IMR-90 (cell line): ENCODE measurements at regions not wholly inside any gene's neighbourhood (a gene's known extent, or its start where the extent isn't known, plus 50 kb on each side); places are given as distances from the start of the nearest gene placed in this dataset.

Experiments used
- ATAC-seq: fragments of 200-7000 bp; cut with Tn5 transposase; 2 replicates; pipeline ENCODE4 v1.9.1; 2020; ENCODE audit warnings: low read depth, mild to moderate bottlenecking, moderate library complexity
- BruUV-seq: library from RNA; stranded (reverse); fragments of 400-500 nt; replicated peaks from 2 replicates; lab custom pipeline; 2021; lab: Mats Ljungman, UMichigan
- CTCF ChIA-PET: fragments of 300-600 bp; formaldehyde crosslinking; extraction: SDS; loops from one replicate; lab custom pipeline; 2021; ENCODE audit warnings: antibody characterized with exemption; lab: Yijun Ruan, JAX
- POLR2A ChIA-PET: fragments of 300-600 bp; sonication (Branson Sonifier 250); formaldehyde crosslinking; loops from one replicate; lab custom pipeline; 2022; ENCODE audit warnings: antibody characterized with exemption; ENCODE audit not compliant: unreplicated experiment; lab: Charles Lee
- DNase-seq: peaks from one replicate; pipeline ENCODE4 v3.0.0; 2013
- H2AFZ ChIP-seq: replicated peaks from 2 replicates; pipeline ENCODE3; 2013; ENCODE audit warnings: low read length, mild to moderate bottlenecking; ENCODE audit not compliant: poor library complexity
- H2AK5ac ChIP-seq: 2 replicates; pipeline ENCODE4 v1.6.1; 2013; ENCODE audit warnings: low read depth, low read length, inconsistent platforms
- H2AK9ac ChIP-seq: replicated peaks from 2 replicates; pipeline ENCODE3; 2013; ENCODE audit warnings: mild to moderate bottlenecking, low read depth, low read length, moderate library complexity; ENCODE audit not compliant: poor library complexity
- H2BK120ac ChIP-seq: 2 replicates; pipeline ENCODE4 v1.6.1; 2013; ENCODE audit warnings: low read depth, low read length, inconsistent platforms
- H2BK15ac ChIP-seq: 3 replicates; pipeline ENCODE4 v1.6.1; 2013; ENCODE audit warnings: low read depth, low read length, inconsistent platforms
- H2BK20ac ChIP-seq: 2 replicates; pipeline ENCODE4 v1.6.1; 2013; ENCODE audit warnings: low read depth, mild to moderate bottlenecking, inconsistent platforms, low read length, moderate library complexity
- H2BK5ac ChIP-seq: 2 replicates; pipeline ENCODE4 v1.6.1; 2013; ENCODE audit warnings: mild to moderate bottlenecking, low read depth, low read length, inconsistent platforms; ENCODE audit not compliant: poor library complexity, severe bottlenecking
- H3K14ac ChIP-seq: replicated peaks from 2 replicates; pipeline ENCODE4 v1.6.1; 2013; ENCODE audit warnings: low read depth, low read length, inconsistent platforms
- H3K18ac ChIP-seq: 2 replicates; pipeline ENCODE4 v1.6.1; 2013; ENCODE audit warnings: low read depth, low read length, control low read depth
- H3K23ac ChIP-seq: 2 replicates; pipeline ENCODE4 v1.6.1; 2013; ENCODE audit warnings: low read depth, low read length, inconsistent platforms
- H3K27ac ChIP-seq: 2 replicates; pipeline ENCODE4 v1.5.1; 2013; ENCODE audit warnings: mild to moderate bottlenecking, control low read depth, low read length; ENCODE audit not compliant: insufficient read depth
- H3K27me3 ChIP-seq: 2 replicates; pipeline ENCODE4 v1.6.1; 2013; ENCODE audit warnings: low read length; ENCODE audit not compliant: control insufficient read depth, insufficient read depth
- H3K36me3 ChIP-seq: 2 replicates; pipeline ENCODE4 v1.6.1; 2013; ENCODE audit warnings: low read length, mixed read lengths; ENCODE audit not compliant: control insufficient read depth, insufficient read depth
- H3K4ac ChIP-seq: 2 replicates; pipeline ENCODE4 v1.6.1; 2013; ENCODE audit warnings: low read depth, low read length, inconsistent platforms
- H3K4me1 ChIP-seq: 2 replicates; pipeline ENCODE4 v1.6.1; 2013; ENCODE audit warnings: low read length, mixed read lengths; ENCODE audit not compliant: control insufficient read depth, insufficient read depth
- H3K4me2 ChIP-seq: 2 replicates; pipeline ENCODE4 v1.6.1; 2013; ENCODE audit warnings: low read depth, mild to moderate bottlenecking, control low read depth, low read length, moderate library complexity
- H3K4me3 ChIP-seq: 2 replicates; pipeline ENCODE4 v1.5.1; 2013; ENCODE audit warnings: low read depth, mild to moderate bottlenecking, control low read depth, low read length, moderate library complexity; ENCODE audit not compliant: insufficient read depth
- H3K56ac ChIP-seq: 2 replicates; pipeline ENCODE4 v1.6.1; 2013; ENCODE audit warnings: low read length, inconsistent platforms; ENCODE audit not compliant: insufficient read depth; ENCODE audit errors: extremely low read depth
- H3K79me1 ChIP-seq, 2 experiments: 2 replicates each; pipeline ENCODE4 v1.6.1; 2013; ENCODE audit warnings: low read length in 2 of 2, inconsistent platforms in 1 of 2, low read depth in 1 of 2
- H3K9ac ChIP-seq: 2 replicates; pipeline ENCODE4 v1.6.1; 2013; ENCODE audit warnings: low read depth, low read length, control low read depth
- H3K9me1 ChIP-seq: 2 replicates; pipeline ENCODE4 v1.6.1; 2013; ENCODE audit warnings: low read length, inconsistent platforms; ENCODE audit not compliant: insufficient read depth
- H3K9me3 ChIP-seq: 2 replicates; pipeline ENCODE4 v1.6.1; 2013; ENCODE audit warnings: low read length; ENCODE audit not compliant: control insufficient read depth, insufficient read depth
- H4K20me1 ChIP-seq: 2 replicates; pipeline ENCODE4 v1.6.1; 2013; ENCODE audit warnings: low read length, inconsistent platforms; ENCODE audit not compliant: insufficient read depth
- H4K5ac ChIP-seq: 2 replicates; pipeline ENCODE4 v1.6.1; 2013; ENCODE audit warnings: mild to moderate bottlenecking, low read depth, low read length, control low read depth
- H4K8ac ChIP-seq, 2 experiments: 2 replicates each; pipeline ENCODE4 v1.6.1; 2013; ENCODE audit warnings: low read depth in 2 of 2, low read length in 2 of 2, control low read depth in 1 of 2, inconsistent platforms in 1 of 2
- H4K91ac ChIP-seq: 2 replicates; pipeline ENCODE4 v1.6.1; 2013; ENCODE audit warnings: low read depth, low read length, inconsistent platforms; ENCODE audit not compliant: insufficient read depth
- BHLHE40 ChIP-seq: fragments of 150-350 bp; IDR thresholded peaks from 2 replicates; pipeline ENCODE4 v1.6.1; 2016; ENCODE audit warnings: mild to moderate bottlenecking, low read depth, low read length
- CEBPB ChIP-seq: IDR thresholded peaks from 2 replicates; pipeline ENCODE4 v1.6.1; 2012; ENCODE audit warnings: low read depth, low read length, improper control_type of control experiment
- ELK1 ChIP-seq: fragments of 150-350 bp; IDR thresholded peaks from 2 replicates; pipeline ENCODE4 v1.6.1; 2016; ENCODE audit warnings: low read depth, mild to moderate bottlenecking, low read length, moderate library complexity, borderline replicate concordance
- MAFK ChIP-seq: IDR thresholded peaks from 2 replicates; pipeline ENCODE4 v1.6.1; 2012; ENCODE audit warnings: low read depth, low read length, improper control_type of control experiment
- MAZ ChIP-seq: IDR thresholded peaks from 2 replicates; pipeline ENCODE4 v1.6.1; 2012; ENCODE audit warnings: low read depth, mild to moderate bottlenecking, low read length, improper control_type of control experiment, moderate library complexity, borderline replicate concordance
- MXI1 ChIP-seq: IDR thresholded peaks from 2 replicates; pipeline ENCODE4 v1.6.1; 2012; ENCODE audit warnings: low read depth, mild to moderate bottlenecking, low read length, moderate library complexity, borderline replicate concordance
- NFE2L2 ChIP-seq: fragments of 150-350 bp; IDR thresholded peaks from 2 replicates; pipeline ENCODE4 v1.6.1; 2016; ENCODE audit warnings: low read depth, mild to moderate bottlenecking, low read length
- POLR2A ChIP-seq: IDR thresholded peaks from 2 replicates; pipeline ENCODE4 v1.6.1; 2012; ENCODE audit warnings: mild to moderate bottlenecking, low read depth, low read length
- RAD21 ChIP-seq: IDR thresholded peaks from 2 replicates; pipeline ENCODE4 v1.6.1; 2012; ENCODE audit warnings: low read length, improper control_type of control experiment
- RCOR1 ChIP-seq: IDR thresholded peaks from 2 replicates; pipeline ENCODE4 v1.6.1; 2012; ENCODE audit warnings: mild to moderate bottlenecking, low read length, improper control_type of control experiment; ENCODE audit not compliant: insufficient replicate concordance
- SMC3 ChIP-seq: fragments of 150-350 bp; IDR thresholded peaks from 2 replicates; pipeline ENCODE4 v1.6.1; 2016; ENCODE audit warnings: low read depth, mild to moderate bottlenecking, antibody characterized with exemption, low read length, moderate library complexity
- WGBS, 2 experiments: methylation state at CpG; one replicate each; pipeline versions ENCODE4 v1.1.5 to v1.1.7; 2013; ENCODE audit warnings: missing lambda C conversion rate in 2 of 2; ENCODE audit not compliant: insufficient read length in 1 of 2; ENCODE audit errors: extremely low coverage in 2 of 2; 5-methylcytosine and 5-hydroxymethylcytosine counted together
- dilution Hi-C: fragments of 300-500 bp; cut with HindIII; formaldehyde crosslinking; loops from one replicate; pipeline ENCODE4 v1.14.3; 2018; ENCODE audit warnings: low sequenced_read_pairs; ENCODE audit not compliant: unreplicated experiment
- in situ Hi-C: fragments of 300-500 bp; cut with MboI; formaldehyde crosslinking; loops from 3 replicates; pipeline ENCODE4 v1.14.3; 2019; ENCODE audit warnings: low sequenced_read_pairs, inconsistent platforms, mixed read lengths
- intact Hi-C: fragments of 100-400 bp; cut with micrococcal nuclease; formaldehyde crosslinking; loops from 2 replicates; pipeline ENCODE4 v1.10.0; 2022
- TF ChIP-seq, protein P1 (sequence below): fragments of 150-350 bp; IDR thresholded peaks from 2 replicates; pipeline ENCODE4 v1.6.1; 2017; ENCODE audit warnings: mild to moderate bottlenecking, antibody characterized with exemption, low read length, low read depth

- Histone ChIP-seq H3K27ac (no peak overlapping the region), H4K20me1 (no peaks in the 10 kb centered on the region), H2BK15ac (no peak overlapping the region), H3K4ac (no peak overlapping the region), H3K9me3 (no peaks in the 10 kb centered on the region), H2BK120ac (no peak overlapping the region), H3K36me3 (no peaks in the 10 kb centered on the region), H2BK5ac (no peak overlapping the region), H3K23ac (no peak overlapping the region), H2AK9ac (no peak overlapping the region), H3K4me2 (no peak overlapping the region), H3K79me1 (no peaks in the 10 kb centered on the region), H2BK20ac (no peak overlapping the region), H3K27me3 (peaks cover 10% of the 10 kb centered on the region), H3K56ac (no peak overlapping the region), H4K5ac (no peak overlapping the region), H3K9me1 (no peaks in the 10 kb centered on the region), H2AK5ac (no peak overlapping the region), H3K18ac (no peak overlapping the region), H3K14ac (no peak overlapping the region), H4K8ac (no peak overlapping the region), H3K4me1 (no peaks in the 10 kb centered on the region), H3K9ac (no peak overlapping the region), H4K91ac (no peak overlapping the region), H3K4me3 (no peak overlapping the region), H2AFZ (no peak overlapping the region)
- intact Hi-C loops = loop anchor here (10.0 kb wide), 1 partner anchor 992 kb away; no protein-coding TSS in a partner anchor
- BruUV-seq = no TSS peak
- dilution Hi-C loops = no loop called here
- WGBS, 2 experiments = no CpG with 5 or more reads among the region's 13 CpGs
- ChIA-PET CTCF (interaction anchor here (0.5 kb wide), 1 partner anchor 1468 kb away, joined by 4 read pairs; no protein-coding TSS in a partner anchor), POLR2A (no interaction called here)
- ATAC-seq (no peak), DNase-seq (no peak)
- no peak for TF ChIP-seq RAD21
- no peak for TF ChIP-seq NFE2L2
- TF ChIP-seq MAZ = no peak
- TF ChIP-seq SMC3 = no peak
- no peak for TF ChIP-seq CEBPB
- TF ChIP-seq, protein P1, sequence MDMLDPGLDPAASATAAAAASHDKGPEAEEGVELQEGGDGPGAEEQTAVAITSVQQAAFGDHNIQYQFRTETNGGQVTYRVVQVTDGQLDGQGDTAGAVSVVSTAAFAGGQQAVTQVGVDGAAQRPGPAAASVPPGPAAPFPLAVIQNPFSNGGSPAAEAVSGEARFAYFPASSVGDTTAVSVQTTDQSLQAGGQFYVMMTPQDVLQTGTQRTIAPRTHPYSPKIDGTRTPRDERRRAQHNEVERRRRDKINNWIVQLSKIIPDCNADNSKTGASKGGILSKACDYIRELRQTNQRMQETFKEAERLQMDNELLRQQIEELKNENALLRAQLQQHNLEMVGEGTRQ = no peak
- no peak for TF ChIP-seq MXI1
- no peak for TF ChIP-seq BHLHE40
- no peak for TF ChIP-seq RCOR1
- TF ChIP-seq MAFK = no peak
- no peak for TF ChIP-seq POLR2A
- no peak for TF ChIP-seq ELK1
- in situ Hi-C loops = loop anchor here (5.0 kb wide), 1 partner anchor 1239 kb away; the partner anchor contains the start of gene HOXA2
Measured at GRCh38 chr7:25863005-25863728, 288.8 kb upstream of the NFE2L3 start.
